NCI-H69 (cell line): ENCODE measurements at regions not wholly inside any gene's neighbourhood (a gene's known extent, or its start where the extent isn't known, plus 50 kb on each side); places are given as distances from the start of the nearest gene placed in this dataset.

Source experiments
- DNase-seq: peaks from one replicate; lab custom pipeline; 2025; lab: John Stamatoyannopoulos, UW

- DNase-seq: no peak
Measured at GRCh38 chr1:223445402-223445801, 52.2 kb downstream of the CCDC185 start.

DNA sequence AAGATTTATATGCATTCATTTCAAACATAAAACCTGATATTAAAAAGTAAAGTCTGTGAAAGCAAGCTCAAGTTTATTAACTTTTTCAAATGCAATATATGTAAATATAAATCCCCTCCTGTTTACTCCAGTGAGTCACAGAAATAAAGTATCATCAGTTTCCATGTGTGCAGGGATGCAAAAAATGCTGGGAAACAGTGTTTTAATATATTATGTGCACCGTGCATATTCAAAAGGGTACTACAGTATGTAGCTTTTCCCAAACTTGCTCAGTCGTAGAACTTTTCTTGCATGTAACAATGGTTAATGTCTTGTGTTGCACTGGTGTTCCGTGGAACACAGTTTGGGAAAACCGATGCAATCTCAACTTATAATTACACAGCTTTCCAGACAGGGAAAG, 60.7 kb downstream of the CCDC185 start:
- no peak for DNase-seq

GRCh38 chr1:223454959-223455358, 61.7 kb downstream of the CCDC185 start:
- DNase-seq: no peak

DNA sequence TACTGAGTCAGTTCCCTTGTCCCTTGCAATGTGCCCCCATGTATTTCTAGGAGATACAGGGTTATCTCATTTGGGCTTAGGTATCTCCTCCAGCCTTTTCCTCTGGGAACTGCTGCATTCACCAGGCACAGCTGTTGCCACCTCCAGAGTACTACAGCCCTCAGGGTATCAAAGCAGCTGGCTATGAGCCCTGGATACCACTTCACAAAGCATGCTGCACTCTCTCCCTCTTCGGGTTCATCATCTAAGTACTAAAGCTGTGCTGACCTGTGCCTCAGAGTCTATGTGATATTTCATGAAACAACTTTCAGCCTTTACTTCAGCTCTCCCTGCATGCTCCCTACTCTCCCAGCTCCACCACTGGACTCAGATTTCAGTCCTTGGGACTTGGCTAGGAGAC, 62.3 kb downstream of the CCDC185 start:
- peak; percentile 15 for DNase-seq

GRCh38 chr1:223456747-223457146, 63.5 kb downstream of the CCDC185 start:
- DNase-seq: no peak

- no peak for DNase-seq
Measured at GRCh38 chr1:223460566-223461189, 67.5 kb downstream of the CCDC185 start.

DNA sequence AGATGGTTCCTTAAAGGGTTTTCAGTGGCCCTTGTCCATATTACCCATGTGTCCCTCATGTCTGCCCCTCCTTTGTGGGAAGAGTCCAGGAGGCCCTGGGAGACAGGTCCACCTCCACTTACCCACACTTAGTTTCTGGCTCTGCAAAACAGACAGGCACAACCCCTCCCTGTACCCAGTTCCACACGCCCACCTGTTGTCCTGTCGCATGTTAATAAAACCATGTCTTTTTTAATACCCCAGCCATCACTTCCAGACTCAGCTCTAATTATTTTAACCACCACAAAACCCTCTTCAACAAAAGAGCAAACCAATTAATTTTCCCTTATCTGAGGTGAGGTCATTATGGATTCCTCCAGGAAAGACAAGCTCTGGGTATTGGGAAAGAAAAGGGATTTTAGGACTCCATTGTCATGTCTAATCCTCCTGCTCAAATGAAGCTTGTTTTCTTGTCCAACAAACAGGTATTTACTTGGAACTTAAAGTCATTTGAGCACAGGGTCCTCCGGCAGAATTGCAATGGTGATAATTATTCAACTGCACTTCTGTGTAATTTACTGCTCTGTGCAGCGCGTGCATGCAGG, 68.9 kb downstream of the CCDC185 start:
- DNase-seq: peak; percentile 30

- DNase-seq: no peak
Measured at GRCh38 chr1:223462866-223463404, 69.7 kb downstream of the CCDC185 start.

DNA sequence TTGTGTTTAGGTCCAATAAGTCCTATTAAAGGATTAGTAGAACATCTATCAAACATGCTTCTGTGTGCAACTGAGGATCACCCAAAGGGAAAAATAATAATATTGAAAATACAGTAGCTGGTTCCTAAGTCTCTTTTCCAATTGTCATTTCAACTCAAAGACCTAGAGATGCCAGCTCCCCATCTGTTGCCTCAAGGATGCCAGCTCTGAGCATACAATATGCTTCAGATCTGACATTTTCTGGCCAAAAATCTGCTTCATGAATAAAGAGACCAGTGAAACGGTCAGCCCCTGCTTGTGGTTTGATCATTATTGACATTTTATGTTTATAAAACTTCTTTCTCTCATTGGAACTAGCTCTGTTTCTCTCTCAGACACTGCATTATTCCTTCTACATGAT, 72.9 kb downstream of the CCDC185 start:
- DNase-seq: no peak

- DNase-seq: no peak
Measured at GRCh38 chr1:223471566-223471965, 78.4 kb downstream of the CCDC185 start.

GRCh38 chr1:223472057-223472456, 78.8 kb downstream of the CCDC185 start:
- no peak for DNase-seq

DNA sequence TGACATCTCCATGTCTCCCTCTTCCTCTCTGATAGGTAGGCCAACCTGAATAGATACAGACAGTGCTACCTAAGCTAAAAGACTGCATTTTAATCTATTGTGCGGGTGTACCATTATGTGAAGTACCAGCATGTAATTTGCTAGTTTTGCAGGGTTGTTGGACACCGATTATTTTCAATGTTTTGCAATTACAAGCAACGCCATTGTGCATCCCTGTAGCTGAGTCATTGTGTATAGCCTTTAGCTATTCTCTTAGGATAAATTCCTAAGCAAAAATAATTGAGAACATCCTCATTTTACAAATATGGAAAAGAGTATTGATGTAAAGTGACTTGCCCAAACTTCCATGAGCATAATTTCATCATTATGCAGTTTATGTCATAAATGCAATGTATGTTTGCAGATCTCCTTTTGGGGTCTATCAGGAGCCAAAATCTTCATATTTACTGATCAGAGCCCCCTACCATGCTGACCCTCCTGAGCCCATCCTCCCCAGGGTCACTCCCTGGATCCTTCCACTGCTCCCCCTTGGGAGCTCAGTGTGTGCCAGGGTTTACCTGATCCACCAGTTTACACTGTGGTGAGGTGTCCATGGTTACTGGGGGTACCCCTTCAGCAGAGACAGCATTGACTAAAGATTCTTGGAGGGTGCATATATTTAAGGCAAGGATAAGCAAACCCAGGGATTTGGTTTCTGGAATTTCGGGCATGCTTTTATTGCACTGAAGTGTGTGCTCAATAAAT, 80.6 kb downstream of the CCDC185 start:
- DNase-seq: no peak

GRCh38 chr1:223474804-223475203, 81.6 kb downstream of the CCDC185 start:
- no peak for DNase-seq

DNA sequence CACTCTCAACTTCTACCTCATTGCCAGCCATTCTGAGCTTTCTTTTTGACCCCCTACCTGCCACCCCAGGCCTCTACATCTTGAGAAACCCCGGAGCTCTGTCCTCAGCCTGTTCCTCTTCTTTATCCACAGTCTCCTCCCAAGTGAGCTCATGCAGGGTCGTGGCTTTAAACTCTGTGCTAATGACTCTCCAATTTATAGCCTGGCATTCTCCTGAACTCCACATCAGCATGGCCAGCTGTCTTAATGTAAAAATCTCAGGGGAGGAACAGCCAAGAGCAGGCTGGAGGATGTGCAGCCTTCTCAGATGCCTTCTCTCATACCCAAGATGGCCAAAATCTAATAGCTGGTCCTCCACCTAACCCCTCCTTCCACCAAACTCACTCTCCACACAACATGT, 84.2 kb downstream of the CCDC185 start:
- DNase-seq: no peak

GRCh38 chr1:223478606-223479005, 85.4 kb downstream of the CCDC185 start:
- DNase-seq: no peak

- no peak for DNase-seq
Measured at GRCh38 chr1:223479261-223479660, 86.0 kb downstream of the CCDC185 start.

DNA sequence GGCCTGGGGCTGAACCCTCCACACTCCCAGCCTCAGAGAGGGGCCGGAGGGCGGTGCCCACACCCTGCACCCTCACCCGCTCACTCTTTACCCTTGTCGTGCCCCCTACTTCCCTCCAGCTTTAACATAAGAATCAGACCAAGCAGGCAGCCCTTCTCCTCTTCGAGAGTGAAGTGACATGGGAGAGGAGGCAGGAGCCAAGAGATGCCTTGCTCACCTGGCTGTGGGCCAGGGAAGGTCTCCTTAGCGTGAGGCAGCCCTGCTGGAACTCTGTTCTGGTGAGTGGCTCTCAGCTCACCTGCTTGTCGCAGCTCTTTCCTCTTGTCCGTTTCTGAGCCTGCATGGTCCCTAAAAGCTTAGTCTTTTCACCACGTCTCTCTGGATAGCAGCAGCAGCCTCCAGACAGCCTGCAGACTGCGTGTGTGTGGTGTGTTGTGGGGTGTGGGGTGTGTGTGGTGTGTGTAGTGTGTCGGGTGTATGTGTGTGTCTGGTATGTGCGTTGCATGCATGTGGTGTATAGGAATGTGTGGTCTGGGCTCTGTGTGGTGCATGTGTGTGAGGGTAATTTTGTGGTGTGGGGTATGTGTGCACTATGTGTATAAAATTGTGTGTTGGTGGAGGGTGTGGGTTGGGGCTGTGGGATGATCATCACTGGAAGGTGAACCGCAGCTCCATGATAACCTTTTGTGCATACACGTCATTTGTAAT, 86.7 kb downstream of the CCDC185 start:
- DNase-seq: peak; percentile 52

DNA sequence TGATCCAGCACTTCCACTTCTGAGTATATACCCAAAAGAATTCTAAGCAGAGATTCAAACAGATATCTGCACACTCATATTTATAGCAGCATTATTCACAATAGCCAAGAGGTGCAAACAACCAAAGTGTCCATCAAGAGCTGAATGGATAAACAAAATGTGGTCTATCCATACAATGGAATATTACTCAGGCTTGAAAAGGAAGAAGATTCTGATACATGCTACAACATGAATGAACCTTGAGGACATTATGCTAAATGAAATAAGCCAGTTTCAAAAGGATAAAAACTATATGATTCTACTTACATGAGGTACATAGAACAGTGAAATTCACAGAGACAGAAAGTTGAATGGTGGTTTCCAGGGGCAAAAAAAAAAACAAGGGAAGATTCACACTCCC, 88.9 kb downstream of the CCDC185 start:
- no peak for DNase-seq

DNA sequence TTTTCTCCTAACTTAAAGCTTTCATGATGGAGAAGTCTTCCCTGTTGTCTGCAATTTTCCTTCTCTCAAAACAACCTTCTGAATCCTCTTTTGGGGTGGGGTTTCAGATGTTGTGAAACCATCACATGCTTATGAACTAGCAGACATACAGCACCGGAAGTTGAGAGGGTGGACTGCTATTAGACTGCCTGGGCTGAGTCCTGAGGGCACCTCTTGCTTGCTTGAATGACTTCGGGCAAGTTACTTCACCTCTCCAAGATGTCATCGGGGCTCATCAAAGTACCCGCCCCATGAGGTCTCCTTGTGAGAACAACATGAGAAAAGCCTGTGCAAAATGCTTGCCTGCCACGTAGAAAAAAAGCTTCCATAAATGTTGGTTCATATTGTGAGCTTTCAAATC, 89.6 kb downstream of the CCDC185 start:
- DNase-seq: no peak

DNA sequence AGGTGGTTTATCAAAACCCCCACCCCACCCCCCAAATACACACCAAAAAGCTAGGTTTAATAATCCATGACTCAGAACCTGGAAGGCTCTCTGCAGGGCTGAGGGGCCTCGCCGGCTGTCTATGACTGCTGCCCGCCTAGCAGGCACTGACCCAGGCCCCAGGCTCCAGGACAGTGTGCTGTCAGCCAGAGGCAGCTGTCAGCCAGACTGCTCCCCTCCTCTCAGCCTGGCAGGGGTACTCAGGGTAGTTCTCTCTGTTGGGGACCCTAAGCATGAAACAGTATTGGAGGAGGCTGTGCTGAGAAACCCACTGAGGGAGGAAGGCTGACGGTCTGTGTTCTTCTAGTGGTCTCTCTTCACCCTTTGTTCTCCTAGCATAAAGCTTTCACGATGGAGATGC, 90.3 kb downstream of the CCDC185 start:
- no peak for DNase-seq

DNA sequence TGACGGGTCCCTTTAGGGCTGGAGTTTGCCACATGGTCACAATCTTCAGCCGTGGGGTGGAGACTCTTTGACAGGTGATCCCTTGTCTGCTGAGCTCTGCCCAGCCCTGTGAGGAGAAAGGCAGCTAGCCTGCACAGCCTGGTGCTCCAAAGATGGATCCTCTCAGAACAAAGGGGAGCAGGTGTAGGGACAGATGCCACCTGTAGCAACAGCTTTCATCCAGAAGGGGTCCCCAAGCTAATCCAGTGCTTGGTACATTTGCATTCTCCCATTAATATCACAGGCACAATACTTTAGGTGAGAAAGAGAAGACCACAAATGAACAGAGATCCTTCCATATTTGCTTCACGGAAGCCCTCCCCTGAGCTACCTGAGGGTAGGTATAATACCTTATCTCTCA, 93.2 kb downstream of the CCDC185 start:
- peak; percentile 29 for DNase-seq
